Keratinocyte (primary cell): ENCODE measurements at regions not wholly inside any gene's neighbourhood (a gene's known extent, or its start where the extent isn't known, plus 50 kb on each side); places are given as distances from the start of the nearest gene placed in this dataset.

Experiments
- DNase-seq: peaks from one replicate; pipeline ENCODE4 v3.0.0-alpha.2; 2011; ENCODE audit warnings: low read depth, missing footprints, low spot score
- FAIRE-seq: peaks from 2 replicates; lab custom pipeline; 2011; peaks lifted over from hg19 to GRCh38; lab: Jason Lieb, UNC
- H2AFZ ChIP-seq: 2 replicates; pipeline ENCODE4 v1.6.0; 2012; ENCODE audit warnings: low read length, control low read depth, inconsistent platforms; ENCODE audit not compliant: control insufficient read depth
- H3K27ac ChIP-seq: 2 replicates; pipeline ENCODE4 v1.5.1; 2011; ENCODE audit warnings: low read length; ENCODE audit not compliant: control insufficient read depth, insufficient read depth
- H3K27me3 ChIP-seq: 3 replicates; pipeline ENCODE4 v1.6.0; 2011; ENCODE audit warnings: low read length; ENCODE audit not compliant: control insufficient read depth, insufficient read depth; ENCODE audit errors: extremely low read depth
- H3K36me3 ChIP-seq, 2 experiments: 2 replicates in 1 of 2; 3 replicates in 1 of 2; pipeline ENCODE4 v1.5.1; 2011; ENCODE audit warnings: low read length in 2 of 2, mild to moderate bottlenecking in 1 of 2; ENCODE audit not compliant: control insufficient read depth in 2 of 2, insufficient read depth in 2 of 2; ENCODE audit errors: extremely low read depth in 1 of 2
- H3K4me1 ChIP-seq: 3 replicates; pipeline ENCODE4 v1.5.1; 2011; ENCODE audit warnings: low read length; ENCODE audit not compliant: control insufficient read depth, insufficient read depth; ENCODE audit errors: extremely low read depth
- H3K4me2 ChIP-seq: 3 replicates; pipeline ENCODE4 v1.6.0; 2011; ENCODE audit warnings: low read depth, low read length; ENCODE audit not compliant: control insufficient read depth, insufficient read depth; ENCODE audit errors: extremely low read depth
- H3K4me3 ChIP-seq, 3 experiments: fragments of 200-600 bp in 1 of 3; sonication (generic) in 1 of 3; 2 replicates in 2 of 3; 3 replicates in 1 of 3; pipeline ENCODE4 v1.5.1; 2011 to 2016; ENCODE audit warnings: low read length in 3 of 3, mild to moderate bottlenecking in 3 of 3, control low read depth in 2 of 3, inconsistent platforms in 1 of 3, low read depth in 1 of 3, mixed read lengths in 1 of 3, mixed run types in 1 of 3, moderate library complexity in 1 of 3; ENCODE audit not compliant: control insufficient read depth in 2 of 3, insufficient read depth in 2 of 3; ENCODE audit errors: extremely low read depth in 1 of 3
- H3K79me2 ChIP-seq: 2 replicates; pipeline ENCODE4 v1.6.0; 2012; ENCODE audit warnings: low read length; ENCODE audit not compliant: control insufficient read depth, insufficient read depth
- H3K9ac ChIP-seq: 3 replicates; pipeline ENCODE4 v1.6.0; 2011; ENCODE audit warnings: low read length; ENCODE audit not compliant: control insufficient read depth, insufficient read depth; ENCODE audit errors: extremely low read depth
- H3K9me1 ChIP-seq: 3 replicates; pipeline ENCODE4 v1.6.0; 2011; ENCODE audit warnings: low read length; ENCODE audit not compliant: control insufficient read depth, insufficient read depth; ENCODE audit errors: extremely low read depth
- H3K9me3 ChIP-seq: 2 replicates; pipeline ENCODE4 v1.5.1; 2012; ENCODE audit warnings: low read depth, low read length; ENCODE audit not compliant: control insufficient read depth
- H4K20me1 ChIP-seq: 3 replicates; pipeline ENCODE4 v1.6.0; 2011; ENCODE audit warnings: low read length; ENCODE audit not compliant: control insufficient read depth, insufficient read depth; ENCODE audit errors: extremely low read depth
- CTCF ChIP-seq, 3 experiments: IDR thresholded peaks in 1 of 3; conservative IDR thresholded peaks in 1 of 3; optimal IDR thresholded peaks in 1 of 3; 2 replicates in 2 of 3; 3 replicates in 1 of 3; pipeline versions ENCODE3 to v1.5.1; 2011; ENCODE audit warnings: low read length in 3 of 3, mild to moderate bottlenecking in 3 of 3, moderate library complexity in 2 of 3, control low read depth in 1 of 3, inconsistent platforms in 1 of 3; ENCODE audit not compliant: insufficient read depth in 2 of 3; ENCODE audit errors: extremely low read depth in 1 of 3
- EZH2 ChIP-seq: IDR thresholded peaks from one replicate; pipeline ENCODE4 v1.6.1; 2012; ENCODE audit warnings: inconsistent platforms, mild to moderate bottlenecking, low read length, moderate library complexity
- dilution Hi-C: fragments of 300-500 bp; cut with MboI; formaldehyde crosslinking; loops from one replicate; pipeline ENCODE4 v1.7.0; 2020; ENCODE audit warnings: low sequenced_read_pairs; ENCODE audit not compliant: extremely low pct_ligation_motif_present

GRCh38 chr10:36748128-36748871 is 377.1 kb upstream of the ANKRD30A start:
- Histone ChIP-seq H3K9ac (no peak overlapping the region), H3K79me2 (no peaks in the 10 kb centered on the region), H3K9me1 (no peaks in the 10 kb centered on the region), H3K4me1 (no peaks in the 10 kb centered on the region), H3K27me3 (no peaks in the 10 kb centered on the region), H3K9me3 (no peaks in the 10 kb centered on the region), H4K20me1 (no peaks in the 10 kb centered on the region), H3K4me2 (no peak overlapping the region), H3K4me3 (no peak overlapping the region), H2AFZ (no peak overlapping the region), H3K36me3 (no peaks in the 10 kb centered on the region), H3K27ac (no peak overlapping the region)
- FAIRE-seq = no peak
- dilution Hi-C loops = no loop called here
- no peak for DNase-seq
- TF ChIP-seq CTCF (optimal IDR thresholded peaks at IDR 0.05 in 1 of 3, IDR thresholded peaks at IDR 0.05 in 1 of 3, conservative IDR thresholded peaks at IDR 0.05 in 1 of 3; ENCODE audit: extremely low read depth in 1 of 3, insufficient read depth in 2 of 3, low read length in 3 of 3) (no peak), EZH2 (no peak)

- Histone ChIP-seq H4K20me1 (no peaks in the 10 kb centered on the region), H2AFZ (no peak overlapping the region), H3K4me2 (no peak overlapping the region), H3K27me3 (no peaks in the 10 kb centered on the region), H3K79me2 (no peaks in the 10 kb centered on the region), H3K4me3 (no peak overlapping the region), H3K9ac (no peak overlapping the region), H3K9me3 (no peaks in the 10 kb centered on the region), H3K27ac (no peak overlapping the region), H3K9me1 (no peaks in the 10 kb centered on the region), H3K4me1 (no peaks in the 10 kb centered on the region), H3K36me3 (no peaks in the 10 kb centered on the region)
- DNase-seq (no peak), FAIRE-seq (no peak)
- dilution Hi-C loops = no loop called here
- TF ChIP-seq EZH2 (no peak), CTCF (optimal IDR thresholded peaks at IDR 0.05 in 1 of 3, IDR thresholded peaks at IDR 0.05 in 1 of 3, conservative IDR thresholded peaks at IDR 0.05 in 1 of 3; ENCODE audit: extremely low read depth in 1 of 3, insufficient read depth in 2 of 3, low read length in 3 of 3) (no peak)
Observed at GRCh38 chr10:36739884-36740445, 385.4 kb upstream of the ANKRD30A start.
